K562 (cell line): ENCODE measurements at regions not wholly inside any gene's neighbourhood (a gene's known extent, or its start where the extent isn't known, plus 50 kb on each side); places are given as distances from the start of the nearest gene placed in this dataset.

Experiments
- IFI16 ChIP-seq: fragments of 250-450 bp; sonication (Bioruptor Pico); IDR thresholded peaks from 2 replicates; pipeline ENCODE4 v2.1.2; 2022; ENCODE audit warnings: mild to moderate bottlenecking, inconsistent platforms
- ZFP30 ChIP-seq: fragments of 250-450 bp; sonication (Bioruptor Pico); IDR thresholded peaks from 2 replicates; pipeline ENCODE4 v1.8.0; 2022; ENCODE audit warnings: moderate library complexity, mild to moderate bottlenecking, inconsistent platforms, borderline replicate concordance
- TF ChIP-seq, protein P1 (sequence below), 3 experiments: IDR thresholded peaks in 2 of 3; conservative IDR thresholded peaks in 1 of 3; 2 replicates each; pipeline ENCODE4 v1.5.1; 2011 to 2012; ENCODE audit warnings: low read length in 3 of 3, mild to moderate bottlenecking in 3 of 3, control low read depth in 2 of 3, improper control_type of control experiment in 1 of 3, inconsistent platforms in 1 of 3, low read depth in 1 of 3, mixed read lengths in 1 of 3, moderate library complexity in 1 of 3; ENCODE audit not compliant: insufficient read depth in 2 of 3

DNA sequence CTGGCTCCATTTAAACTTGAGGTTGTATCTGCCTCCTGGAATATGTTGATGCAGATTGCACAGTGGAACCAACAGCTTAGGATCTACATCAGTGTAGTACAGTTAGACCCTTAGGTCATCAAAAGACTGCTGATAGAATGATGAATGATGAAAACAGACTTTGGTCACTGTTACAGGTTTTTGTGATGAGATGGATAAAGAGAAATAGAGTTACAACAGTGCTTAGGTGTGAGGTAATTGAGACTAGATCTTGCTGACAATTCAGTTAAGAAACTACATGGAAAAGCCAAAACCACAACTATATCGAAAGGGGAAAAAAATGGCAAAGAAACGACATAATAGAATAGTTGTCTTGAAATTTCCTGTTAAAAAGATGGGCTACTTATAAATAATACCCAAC, 145.7 kb upstream of the LMNTD1 start:
- no peak for TF ChIP-seq ZFP30 (CRISPR knock-in tag)
- TF ChIP-seq IFI16 (CRISPR knock-in tag): no peak
- TF ChIP-seq, protein P1, sequence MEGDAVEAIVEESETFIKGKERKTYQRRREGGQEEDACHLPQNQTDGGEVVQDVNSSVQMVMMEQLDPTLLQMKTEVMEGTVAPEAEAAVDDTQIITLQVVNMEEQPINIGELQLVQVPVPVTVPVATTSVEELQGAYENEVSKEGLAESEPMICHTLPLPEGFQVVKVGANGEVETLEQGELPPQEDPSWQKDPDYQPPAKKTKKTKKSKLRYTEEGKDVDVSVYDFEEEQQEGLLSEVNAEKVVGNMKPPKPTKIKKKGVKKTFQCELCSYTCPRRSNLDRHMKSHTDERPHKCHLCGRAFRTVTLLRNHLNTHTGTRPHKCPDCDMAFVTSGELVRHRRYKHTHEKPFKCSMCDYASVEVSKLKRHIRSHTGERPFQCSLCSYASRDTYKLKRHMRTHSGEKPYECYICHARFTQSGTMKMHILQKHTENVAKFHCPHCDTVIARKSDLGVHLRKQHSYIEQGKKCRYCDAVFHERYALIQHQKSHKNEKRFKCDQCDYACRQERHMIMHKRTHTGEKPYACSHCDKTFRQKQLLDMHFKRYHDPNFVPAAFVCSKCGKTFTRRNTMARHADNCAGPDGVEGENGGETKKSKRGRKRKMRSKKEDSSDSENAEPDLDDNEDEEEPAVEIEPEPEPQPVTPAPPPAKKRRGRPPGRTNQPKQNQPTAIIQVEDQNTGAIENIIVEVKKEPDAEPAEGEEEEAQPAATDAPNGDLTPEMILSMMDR (IDR thresholded peaks at IDR 0.05 in 2 of 3, conservative IDR thresholded peaks at IDR 0.05 in 1 of 3; ENCODE audit: insufficient read depth in 2 of 3, low read depth in 1 of 3, low read length in 3 of 3): no peak
